ELR (cell line): ENCODE measurements at regions not wholly inside any gene's neighbourhood (a gene's known extent, or its start where the extent isn't known, plus 50 kb on each side); places are given as distances from the start of the nearest gene placed in this dataset.

ENCODE experiments used
- DNase-seq: peaks from one replicate; pipeline ENCODE4 v3.0.0-alpha.2; 2015; ENCODE audit warnings: low read depth

DNA sequence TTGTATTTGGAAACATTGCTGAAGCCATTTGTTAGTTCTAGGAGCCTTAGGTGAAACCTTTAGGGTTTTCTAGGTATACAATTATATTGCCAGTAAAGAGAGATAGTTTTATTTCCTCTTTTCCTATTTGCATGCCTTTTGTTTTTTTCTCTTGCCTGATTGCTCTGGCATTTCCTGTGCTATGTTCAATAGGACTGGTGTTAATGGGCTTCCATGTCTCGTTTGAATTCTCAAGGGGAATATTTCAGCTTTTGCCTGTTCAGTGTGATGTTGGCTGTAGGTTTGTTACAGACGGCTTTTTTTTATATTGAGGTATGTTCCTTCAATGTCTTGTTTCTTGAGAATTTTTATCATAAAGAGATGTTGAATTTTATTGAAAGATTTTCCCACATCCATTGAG, 1054.9 kb upstream of the NXPH2 start:
- DNase-seq, result no peak

DNA sequence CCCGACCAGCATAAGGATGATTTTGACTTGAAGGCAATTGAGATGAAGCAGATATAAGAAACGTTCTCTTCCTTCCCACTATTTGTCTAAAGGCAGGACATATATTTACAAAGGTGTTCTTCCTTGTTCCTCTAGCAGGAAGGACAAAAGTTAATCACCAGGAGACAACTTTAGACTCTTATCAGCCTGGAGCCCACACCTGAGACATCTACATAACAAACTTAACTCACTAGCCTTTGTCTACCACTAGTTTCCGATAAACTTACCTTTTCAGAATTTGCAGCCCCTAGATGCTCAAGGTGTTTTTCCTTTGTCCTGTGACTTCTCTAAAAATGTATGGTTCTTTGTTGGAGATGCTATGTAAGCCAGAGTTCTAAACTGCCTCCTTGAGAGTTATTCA, 1047.8 kb upstream of the NXPH2 start:
- DNase-seq, result no peak

GRCh38 chr2:139825726-139826125, 1045.5 kb upstream of the NXPH2 start:
- peak; percentile 23 for DNase-seq

GRCh38 chr2:139819273-139819796, 1039.1 kb upstream of the NXPH2 start:
- no peak for DNase-seq

DNA sequence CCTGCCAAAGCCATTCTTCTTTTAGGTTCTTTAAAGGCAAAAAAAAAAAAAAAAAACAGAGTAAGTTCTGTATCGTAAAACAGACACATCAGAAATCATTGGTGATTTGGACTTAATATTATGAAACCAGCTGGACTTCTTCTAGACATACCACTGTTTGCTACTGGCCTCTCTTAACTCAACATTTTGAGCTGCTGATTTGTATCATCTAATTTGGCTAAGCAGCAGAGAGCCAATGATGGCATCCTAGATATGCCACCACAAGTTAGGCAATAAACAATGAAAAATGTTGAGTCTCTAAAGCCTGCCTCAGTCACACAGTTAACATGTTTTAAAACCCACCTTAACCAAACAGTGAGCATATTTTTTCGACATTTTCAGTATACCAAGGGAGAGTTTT, 1034.3 kb upstream of the NXPH2 start:
- DNase-seq, result no peak

DNA sequence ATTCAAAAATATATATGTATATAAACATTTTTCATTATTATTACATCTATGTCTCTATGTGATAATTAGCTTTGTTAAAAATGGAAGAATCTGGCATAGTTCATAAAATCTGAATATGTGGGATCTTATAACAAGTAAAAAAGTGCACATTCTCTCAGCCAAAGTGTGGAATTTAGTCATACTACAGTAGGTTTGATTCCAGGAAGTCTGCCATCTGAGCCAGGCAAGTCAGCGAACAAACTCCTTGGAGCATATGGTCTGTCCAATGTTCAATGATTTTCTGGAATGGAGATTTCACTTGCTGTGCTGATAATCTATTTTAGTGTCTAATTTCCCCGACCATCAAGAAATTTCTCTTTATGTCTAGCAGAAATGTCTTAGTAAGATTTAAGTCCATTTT, 1033.2 kb upstream of the NXPH2 start:
- no peak for DNase-seq

- DNase-seq, result no peak
Measured at GRCh38 chr2:139805441-139805840, 1025.3 kb upstream of the NXPH2 start.

- DNase-seq, result peak; percentile 37
Measured at GRCh38 chr2:139798391-139798790, 1018.2 kb upstream of the NXPH2 start.

DNA sequence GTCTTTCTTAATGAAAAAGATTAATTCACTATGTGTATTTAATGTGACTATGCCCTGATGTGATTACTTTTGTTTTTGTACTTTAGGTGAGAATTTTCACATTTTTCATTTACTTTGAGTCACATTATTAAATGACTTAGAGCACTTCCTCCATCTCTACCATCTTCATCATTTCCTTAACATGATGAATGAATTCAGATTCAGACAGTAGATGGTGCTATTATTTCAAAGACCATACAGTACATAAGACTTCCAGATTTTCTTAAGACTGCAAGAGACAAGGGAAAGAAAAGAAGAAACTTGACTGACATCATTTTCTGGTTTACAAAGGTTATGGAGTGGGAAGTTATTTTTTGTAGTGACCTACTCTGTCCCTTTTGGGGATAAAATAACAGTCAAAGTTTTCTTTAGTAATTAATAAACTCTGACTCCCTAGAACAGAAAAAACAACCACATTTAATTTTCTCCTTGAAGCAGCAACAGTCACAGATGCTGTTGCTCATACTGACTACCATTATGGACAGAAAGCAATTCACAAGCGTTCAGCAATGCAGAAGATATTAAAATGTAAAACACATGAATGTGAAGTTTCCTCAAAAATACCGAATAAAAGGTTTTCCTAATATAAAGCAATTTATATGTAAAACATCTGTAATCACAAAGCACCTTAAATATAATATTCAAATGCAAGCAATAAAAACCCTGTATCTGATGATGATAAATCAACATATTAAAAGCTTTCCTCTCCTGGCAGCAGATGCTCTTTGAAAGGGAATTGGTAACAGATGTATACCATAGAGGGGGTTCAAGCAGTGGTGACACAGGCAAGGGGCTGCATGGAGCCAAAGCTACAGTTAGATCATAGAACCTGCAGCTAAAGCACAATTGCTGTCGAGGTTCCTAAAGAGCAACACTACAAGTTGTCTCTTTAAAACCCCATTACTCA, 1010.9 kb upstream of the NXPH2 start:
- peak; percentile 66 for DNase-seq

DNA sequence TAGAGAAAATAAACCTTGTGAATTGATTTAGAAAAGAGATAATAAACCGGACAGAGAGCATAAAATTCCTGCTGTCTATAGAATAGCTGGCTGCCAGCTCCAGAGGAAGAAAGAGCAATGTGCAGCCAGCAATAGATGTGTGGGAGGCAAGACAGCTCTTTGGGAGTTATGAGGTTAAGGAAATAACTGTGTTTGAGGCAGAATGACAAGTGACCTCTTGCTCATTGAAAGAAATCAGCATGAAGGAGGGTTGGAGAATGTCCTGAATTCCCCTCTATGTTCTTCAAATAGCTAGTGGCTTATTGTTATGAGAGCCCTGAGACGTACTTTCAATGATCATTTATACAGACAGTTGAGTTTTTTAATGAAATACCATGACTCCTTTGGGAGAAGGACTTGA, 1009.9 kb upstream of the NXPH2 start:
- no peak for DNase-seq

- DNase-seq, result no peak
Measured at GRCh38 chr2:139778732-139779131, 998.5 kb upstream of the NXPH2 start.

DNA sequence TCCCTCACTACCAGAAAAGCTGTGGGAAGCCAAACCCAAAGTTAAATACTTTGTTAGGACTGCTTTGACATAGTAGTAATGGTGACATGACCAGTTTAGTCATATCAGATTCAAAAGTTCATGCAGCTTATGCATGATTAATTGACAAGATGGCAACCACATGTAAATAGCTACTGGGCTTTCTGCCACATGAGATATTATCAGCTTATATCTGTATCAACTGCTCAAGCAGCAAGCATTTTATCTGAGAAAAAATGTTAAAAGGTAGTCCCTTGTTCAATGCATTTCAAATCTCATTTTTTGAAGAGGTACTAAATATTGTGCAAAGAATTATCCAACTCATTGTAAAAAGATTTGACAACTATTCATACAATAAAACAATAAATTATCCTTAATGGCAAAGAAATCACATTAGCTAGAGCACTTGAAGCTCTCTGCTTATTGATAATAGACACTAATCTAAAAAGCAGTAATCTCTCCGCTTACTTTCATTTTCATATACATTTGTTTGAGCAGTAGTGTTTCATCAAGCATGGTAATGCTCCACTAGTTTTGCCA, 993.6 kb upstream of the NXPH2 start:
- DNase-seq, result peak; percentile 34

- DNase-seq, result no peak
Measured at GRCh38 chr2:139769633-139770032, 989.4 kb upstream of the NXPH2 start.

DNA sequence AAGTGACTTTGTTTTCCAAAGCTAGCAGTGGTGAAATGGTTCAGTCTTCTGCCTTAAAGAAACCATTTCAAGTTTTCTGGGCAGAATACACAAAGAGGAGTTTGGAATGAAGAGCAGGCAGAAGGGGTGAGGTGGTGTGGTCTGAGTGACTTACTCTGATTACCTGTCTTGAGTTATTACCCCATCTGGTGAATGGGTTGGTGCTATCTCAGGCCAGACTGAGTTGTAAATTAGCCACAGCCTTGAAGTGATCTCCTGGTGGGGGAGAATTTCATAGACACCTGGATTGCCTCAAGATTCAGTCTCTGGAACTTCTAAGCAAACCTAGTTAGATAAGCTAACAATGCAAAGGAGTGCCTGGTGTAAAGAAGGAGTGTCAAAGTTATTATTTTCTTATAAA, 983.5 kb upstream of the NXPH2 start:
- no peak for DNase-seq

GRCh38 chr2:139759000-139759505, 978.9 kb upstream of the NXPH2 start:
- no peak for DNase-seq

GRCh38 chr2:139746901-139747300, 966.7 kb upstream of the NXPH2 start:
- DNase-seq, result no peak

DNA sequence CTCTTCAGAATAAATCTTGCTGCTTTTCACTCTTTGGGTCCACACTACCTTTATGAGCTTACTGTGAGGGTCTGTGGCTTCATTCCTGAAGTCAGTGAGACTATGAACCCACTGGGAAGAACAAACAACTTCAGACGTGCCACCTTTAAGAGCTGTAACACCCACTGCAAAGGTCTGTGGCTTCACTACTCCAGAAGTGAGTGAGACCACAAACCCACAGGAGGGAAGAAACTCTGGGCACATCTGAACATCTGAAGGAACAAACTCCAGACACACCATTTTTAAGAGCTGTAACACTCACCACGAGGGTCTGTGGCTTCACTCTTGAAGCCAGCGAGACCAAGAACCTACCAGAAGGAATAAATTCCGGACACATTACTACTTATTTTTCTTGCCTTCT, 964.1 kb upstream of the NXPH2 start:
- no peak for DNase-seq

DNA sequence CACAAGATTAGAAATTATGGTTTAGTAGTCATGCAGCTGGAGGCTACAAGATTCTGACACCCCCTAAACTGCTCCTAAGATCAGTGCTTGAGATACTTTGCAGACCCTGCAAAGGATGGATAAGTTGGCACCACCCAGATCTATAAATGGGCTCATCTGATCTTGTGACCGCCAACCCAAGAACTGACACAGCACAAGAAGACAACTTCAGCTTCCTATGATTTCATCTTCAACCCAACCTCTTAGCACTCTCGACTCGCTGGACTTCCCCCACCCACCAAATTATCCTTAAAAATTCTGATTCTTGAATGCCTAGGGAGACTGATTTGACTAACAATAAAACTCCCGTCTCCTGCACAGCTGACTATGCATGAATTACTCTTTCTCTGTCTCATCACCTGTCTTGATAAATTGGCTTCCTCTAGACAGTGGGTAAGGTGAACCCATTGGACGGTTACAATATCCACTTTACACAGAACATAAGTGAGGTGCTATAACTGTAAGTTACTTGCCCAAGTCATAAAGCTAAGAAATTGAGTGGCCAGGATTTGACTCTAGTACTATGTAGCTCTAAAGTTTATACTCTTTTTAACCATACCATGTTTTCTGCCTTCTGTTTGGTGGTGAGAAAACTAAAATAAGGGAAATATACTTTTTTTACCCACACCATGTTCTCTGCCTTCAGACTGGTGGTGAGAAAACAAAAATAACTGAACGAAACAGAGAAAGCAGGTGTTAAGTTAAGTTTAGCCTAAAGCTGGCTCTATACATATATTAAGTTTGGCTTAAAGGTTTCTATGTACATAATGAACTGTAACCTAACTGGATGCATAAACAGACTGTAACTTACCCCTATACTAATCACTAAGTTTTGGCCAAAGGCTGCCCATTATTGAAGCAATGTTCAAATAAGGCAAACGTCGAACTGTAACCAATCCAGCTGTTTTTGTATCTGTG, 962.3 kb upstream of the NXPH2 start:
- DNase-seq, result no peak

DNA sequence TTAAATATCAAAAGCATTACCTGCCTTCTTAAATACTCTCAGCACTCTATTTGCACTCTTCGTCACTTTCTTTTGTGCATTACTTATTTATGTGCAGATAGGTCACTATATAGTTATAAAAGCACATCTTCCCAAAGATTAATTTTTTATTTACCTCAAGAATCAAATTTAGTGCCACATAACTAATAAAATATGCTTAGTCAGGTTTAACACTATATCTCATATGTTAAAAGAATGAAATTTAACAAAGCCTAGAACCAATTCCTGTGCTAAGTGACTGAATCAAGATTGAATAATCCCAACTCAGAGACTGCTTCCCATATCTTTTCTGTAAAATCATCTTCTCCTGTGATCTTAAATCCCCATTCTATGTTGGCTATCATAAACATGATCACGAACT, 957.5 kb upstream of the NXPH2 start:
- no peak for DNase-seq

DNA sequence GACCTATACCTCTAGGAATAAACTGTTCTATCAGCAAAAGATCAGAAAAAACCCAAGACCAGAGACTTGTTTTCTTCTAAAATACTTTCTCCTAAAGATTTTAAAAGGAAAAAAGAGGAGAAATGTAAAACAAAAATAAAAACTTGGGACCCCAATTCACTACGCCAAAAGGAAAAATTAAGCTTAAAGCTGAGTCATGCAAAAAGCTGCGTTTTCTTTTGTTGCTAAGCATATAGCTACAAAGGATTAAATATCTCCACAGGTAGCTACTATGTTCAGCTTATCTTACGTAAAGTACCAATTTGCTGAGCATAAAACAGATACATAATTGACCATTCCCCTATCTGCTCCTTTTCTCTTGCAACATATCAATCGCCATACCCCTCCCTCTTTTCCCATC, 950.0 kb upstream of the NXPH2 start:
- no peak for DNase-seq

- peak; percentile 10 for DNase-seq
Measured at GRCh38 chr2:139721411-139721995, 941.3 kb upstream of the NXPH2 start.

- DNase-seq, result no peak
Measured at GRCh38 chr2:139720056-139720455, 939.9 kb upstream of the NXPH2 start.
